Epithelial cell of esophagus (primary cell): ENCODE measurements at regions not wholly inside any gene's neighbourhood (a gene's known extent, or its start where the extent isn't known, plus 50 kb on each side); places are given as distances from the start of the nearest gene placed in this dataset.

Experiments
- DNase-seq: peaks from one replicate; pipeline ENCODE4 v3.0.0; 2010; ENCODE audit warnings: low read depth
- H3K4me3 ChIP-seq: 2 replicates; pipeline ENCODE4 v1.5.1; 2011; ENCODE audit warnings: mild to moderate bottlenecking, low read length, control low read depth
- TF ChIP-seq, protein P1 (sequence below): IDR thresholded peaks from 2 replicates; pipeline ENCODE4 v1.5.1; 2011; ENCODE audit warnings: low read depth, mild to moderate bottlenecking, low read length, control low read depth, inconsistent platforms; ENCODE audit not compliant: insufficient read depth; ENCODE audit errors: missing control alignments

DNA sequence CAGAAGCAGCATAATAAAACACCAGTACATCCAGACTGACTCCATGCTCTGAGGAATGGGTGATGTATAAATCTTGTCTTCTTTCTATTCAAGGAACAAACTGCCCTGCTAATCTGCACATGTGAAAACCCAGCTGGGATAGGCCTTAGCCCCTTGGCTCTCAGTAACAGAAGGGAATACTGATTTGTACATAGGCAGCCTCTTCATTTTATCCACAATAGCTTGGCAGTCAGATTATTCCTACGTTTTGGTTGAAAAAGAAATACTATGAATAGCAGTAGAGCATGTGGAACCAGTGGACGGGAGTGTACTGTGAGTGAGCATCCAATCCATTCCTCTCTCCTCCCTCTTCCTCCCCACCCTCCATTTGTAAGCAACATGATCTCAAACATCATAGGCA lies 113.5 kb upstream of the ARHGAP5 start:
- H3K4me3 ChIP-seq, result no peak overlapping the region
- TF ChIP-seq, protein P1, sequence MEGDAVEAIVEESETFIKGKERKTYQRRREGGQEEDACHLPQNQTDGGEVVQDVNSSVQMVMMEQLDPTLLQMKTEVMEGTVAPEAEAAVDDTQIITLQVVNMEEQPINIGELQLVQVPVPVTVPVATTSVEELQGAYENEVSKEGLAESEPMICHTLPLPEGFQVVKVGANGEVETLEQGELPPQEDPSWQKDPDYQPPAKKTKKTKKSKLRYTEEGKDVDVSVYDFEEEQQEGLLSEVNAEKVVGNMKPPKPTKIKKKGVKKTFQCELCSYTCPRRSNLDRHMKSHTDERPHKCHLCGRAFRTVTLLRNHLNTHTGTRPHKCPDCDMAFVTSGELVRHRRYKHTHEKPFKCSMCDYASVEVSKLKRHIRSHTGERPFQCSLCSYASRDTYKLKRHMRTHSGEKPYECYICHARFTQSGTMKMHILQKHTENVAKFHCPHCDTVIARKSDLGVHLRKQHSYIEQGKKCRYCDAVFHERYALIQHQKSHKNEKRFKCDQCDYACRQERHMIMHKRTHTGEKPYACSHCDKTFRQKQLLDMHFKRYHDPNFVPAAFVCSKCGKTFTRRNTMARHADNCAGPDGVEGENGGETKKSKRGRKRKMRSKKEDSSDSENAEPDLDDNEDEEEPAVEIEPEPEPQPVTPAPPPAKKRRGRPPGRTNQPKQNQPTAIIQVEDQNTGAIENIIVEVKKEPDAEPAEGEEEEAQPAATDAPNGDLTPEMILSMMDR, result no peak
- no peak for DNase-seq

DNA sequence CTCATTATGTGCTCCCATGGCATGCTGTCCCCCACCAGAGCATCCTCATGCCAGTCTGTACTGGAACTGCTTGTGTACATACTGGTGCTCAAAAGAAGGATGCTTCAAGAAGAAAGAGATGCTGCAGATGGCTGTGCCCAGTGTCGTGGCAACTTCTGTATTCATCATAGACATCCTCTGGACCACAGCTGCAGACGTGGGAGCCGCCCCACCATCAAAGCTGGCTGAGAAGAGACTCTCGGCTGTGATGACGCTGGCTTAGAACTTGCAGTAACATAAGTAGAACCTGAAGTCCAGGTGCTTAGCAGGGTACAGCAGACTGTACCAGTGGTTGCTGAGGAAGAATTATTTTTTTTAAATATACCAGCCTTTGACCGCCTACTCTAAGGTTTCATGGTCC lies 112.6 kb upstream of the ARHGAP5 start:
- TF ChIP-seq, protein P1, result no peak
- no peak for DNase-seq

DNA sequence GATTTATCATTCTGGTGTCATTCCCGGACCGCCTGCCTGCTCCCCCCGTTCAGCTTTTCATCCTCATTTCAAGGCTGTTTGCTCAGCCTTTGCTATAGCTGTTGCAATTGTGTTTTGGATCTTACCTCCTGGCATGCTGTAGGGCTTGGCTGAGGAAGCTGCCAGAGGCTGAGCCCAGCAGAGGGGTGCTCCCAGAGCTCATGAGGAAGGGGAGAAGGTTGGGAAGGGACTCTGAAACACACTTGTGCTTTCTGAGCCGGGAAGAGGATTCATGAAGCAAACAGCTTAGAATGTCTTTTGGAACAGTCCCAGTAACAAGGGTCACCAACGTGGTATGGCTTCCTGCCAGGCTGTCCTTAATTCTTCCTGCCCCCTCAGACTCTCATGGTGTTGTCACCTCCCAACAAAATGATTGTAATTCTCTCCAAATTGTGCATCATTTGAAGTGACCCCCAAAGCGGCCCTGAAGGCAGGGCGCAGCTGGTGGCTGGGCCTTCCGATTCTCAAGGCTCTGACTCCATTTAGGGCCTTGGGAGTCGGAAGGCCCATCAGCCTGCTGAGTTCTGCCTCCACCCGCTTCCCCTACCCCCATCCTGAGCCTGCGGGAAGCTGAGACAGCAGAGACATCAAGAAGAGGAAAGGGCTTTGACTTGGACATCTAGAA lies 111.9 kb upstream of the ARHGAP5 start:
- no peak overlapping the region for H3K4me3 ChIP-seq
- DNase-seq, result no peak
- TF ChIP-seq, protein P1, result no peak

More for the DNA sequence above, 112.6 kb upstream of the ARHGAP5 start:
- H3K4me3 ChIP-seq, result no peak overlapping the region

DNA sequence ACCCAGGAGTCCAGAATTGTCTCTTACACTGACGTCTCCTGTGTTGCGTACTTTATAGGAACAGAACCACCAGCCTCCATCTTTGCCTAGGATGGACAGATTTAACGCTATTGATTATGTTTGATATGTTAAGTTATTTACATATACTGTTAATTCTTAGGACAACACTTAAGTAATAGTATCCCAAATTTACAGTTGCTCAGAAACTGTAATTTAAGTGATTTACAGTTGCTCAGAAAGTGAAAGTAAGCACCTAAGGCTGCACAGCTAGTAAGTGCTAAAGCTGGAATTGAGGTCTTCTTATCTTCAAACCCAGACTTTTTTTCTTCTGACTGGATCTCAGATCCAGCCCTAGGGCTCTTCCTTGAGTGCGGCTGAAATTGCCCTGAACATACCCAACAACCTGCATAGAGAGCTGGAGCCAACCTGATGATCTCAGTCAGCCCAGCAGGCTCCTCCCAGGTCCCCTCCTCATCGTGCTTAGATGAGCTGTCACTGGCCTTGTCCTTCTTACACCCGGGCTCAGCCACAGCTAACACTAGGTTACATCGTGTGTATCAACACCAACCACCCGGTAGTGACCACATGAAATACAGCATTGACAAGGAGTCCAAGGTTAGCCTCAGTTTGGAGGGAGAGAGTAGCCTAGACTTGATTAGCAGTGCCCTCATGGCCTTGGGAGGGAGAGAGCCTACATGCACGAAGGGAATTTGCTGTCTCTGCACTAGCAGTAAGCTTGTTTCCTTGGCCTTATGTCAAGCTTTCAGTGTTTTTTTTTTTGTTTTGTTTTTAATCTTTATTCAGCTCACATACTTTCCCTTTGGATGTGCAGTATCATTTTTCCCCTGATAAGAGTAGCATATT lies 111.1 kb upstream of the ARHGAP5 start:
- DNase-seq, result peak; percentile 47
- TF ChIP-seq, protein P1, result no peak
- no peak overlapping the region for H3K4me3 ChIP-seq

DNA sequence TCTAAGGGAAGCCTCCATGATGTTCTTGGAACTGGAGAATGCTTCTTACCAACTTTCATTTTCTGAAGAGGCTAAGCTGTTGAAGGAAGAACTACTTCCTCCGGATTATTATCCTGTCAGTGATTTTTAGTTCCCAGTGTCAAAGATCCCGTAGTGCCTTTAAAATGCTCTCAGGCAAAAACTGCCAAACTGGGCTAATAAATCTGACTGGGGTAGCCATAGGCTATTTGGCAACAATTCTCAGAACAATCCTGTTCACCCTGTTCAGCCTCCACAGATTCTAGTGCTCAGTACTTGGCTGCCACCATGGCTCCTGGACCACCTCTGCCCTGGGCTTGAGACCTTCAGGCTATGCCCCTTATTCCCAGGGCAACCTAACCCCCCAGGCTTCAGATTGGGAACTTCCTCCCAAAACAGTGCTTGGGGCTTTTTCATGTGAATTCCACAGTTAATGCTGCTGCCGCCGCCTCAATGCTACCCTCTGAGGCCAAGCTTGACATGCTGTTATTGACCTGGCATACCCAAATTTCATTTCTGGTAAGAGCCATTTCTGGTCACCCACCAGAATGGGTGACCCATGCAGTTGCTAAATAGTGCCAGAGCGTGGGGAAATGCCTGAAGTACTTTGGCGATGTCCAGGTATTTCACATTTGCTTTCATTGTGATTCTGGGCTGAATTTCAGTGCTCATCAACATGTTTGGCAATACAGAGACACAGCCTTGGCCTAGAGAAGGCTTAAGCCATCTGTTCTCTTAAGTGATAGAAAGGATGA lies 110.0 kb upstream of the ARHGAP5 start:
- DNase-seq, result no peak
- TF ChIP-seq, protein P1, result no peak
- no peak overlapping the region for H3K4me3 ChIP-seq

DNA sequence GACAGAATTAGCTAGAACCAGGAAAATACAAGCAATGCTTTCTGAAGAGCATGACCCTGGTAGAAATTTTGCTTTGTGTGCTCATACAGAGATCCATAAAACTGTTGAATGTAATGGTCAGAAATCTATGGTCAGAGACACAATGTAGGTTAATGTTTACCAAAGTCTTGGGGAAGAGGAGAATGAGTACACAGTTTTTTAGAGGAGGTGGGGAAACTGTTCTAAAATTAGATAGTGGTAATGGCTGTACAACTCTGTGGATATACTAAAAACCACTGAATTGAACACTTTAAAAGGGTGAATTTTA lies 109.5 kb upstream of the ARHGAP5 start:
- no peak for DNase-seq
- TF ChIP-seq, protein P1, result no peak
- H3K4me3 ChIP-seq, result no peak overlapping the region
